Loucy (cell line): ENCODE measurements at regions not wholly inside any gene's neighbourhood (a gene's known extent, or its start where the extent isn't known, plus 50 kb on each side); places are given as distances from the start of the nearest gene placed in this dataset.

Source experiments
- CTCF ChIP-seq: fragments of 200-600 bp; sonication (generic); conservative IDR thresholded peaks from 2 replicates; pipeline ENCODE4 v1.5.1; 2014; ENCODE audit warnings: mild to moderate bottlenecking, antibody characterized with exemption, low read length
- EZH2phosphoT487 ChIP-seq: fragments of 200-600 bp; IDR thresholded peaks from 2 replicates; pipeline ENCODE4 v1.6.1; 2018; ENCODE audit warnings: antibody characterized with exemption, mild to moderate bottlenecking, moderate library complexity, borderline replicate concordance

- TF ChIP-seq CTCF: no peak
- TF ChIP-seq EZH2phosphoT487: no peak
These were observed 342.6 kb downstream of the DTHD1 start for GRCh38 chr4:36624030-36624429.
